ENCODE measurements at regions not wholly inside any gene's neighbourhood (a gene's known extent, or its start where the extent isn't known, plus 50 kb on each side); places are given as distances from the start of the nearest gene placed in this dataset.

- H3K4me3 ChIP-seq (ENCODE audit: low read depth, low read length, poor library complexity, severe bottlenecking): no peak overlapping the region
- DNase-seq (ENCODE audit: low spot score): no peak
- no peak for TF ChIP-seq EZH2 (IDR thresholded peaks at IDR 0.05; ENCODE audit: borderline replicate concordance, low read depth, low read length, poor library complexity, severe bottlenecking)
- no peak for TF ChIP-seq CTCF (conservative IDR thresholded peaks at IDR 0.05; ENCODE audit: low read depth, low read length)
- H3K9me3 ChIP-seq (ENCODE audit: low read depth, low read length, poor library complexity, severe bottlenecking): no peaks in the 10 kb centered on the region
- H3K36me3 ChIP-seq (ENCODE audit: insufficient read depth, low read length, poor library complexity, severe bottlenecking): no peaks in the 10 kb centered on the region
- H3K27ac ChIP-seq (ENCODE audit: low read depth, low read length, poor library complexity, severe bottlenecking): no peak overlapping the region
- H3K4me1 ChIP-seq (ENCODE audit: insufficient read depth, low read length, poor library complexity, severe bottlenecking): no peaks in the 10 kb centered on the region
- POLR2A ChIA-PET (ENCODE audit: low non-redundant PET): no interaction called here
- CTCF ChIA-PET: no interaction called here
- BruUV-seq (replicated peaks): no TSS peak
- intact Hi-C loops (cut with micrococcal nuclease; ENCODE audit: unreplicated experiment): no loop called here
- H3K27me3 ChIP-seq (replicated peaks; ENCODE audit: insufficient read depth, low read depth, low read length, poor library complexity): peaks cover 21% of the 10 kb centered on the region
Measured at GRCh38 chr16:26491101-26491670, 575.5 kb upstream of the C16orf82 start.

GRCh38 chr16:26491962-26492361 is 574.8 kb upstream of the C16orf82 start:
- BruUV-seq (replicated peaks): no TSS peak
- no peak overlapping the region for H3K4me3 ChIP-seq (ENCODE audit: low read depth, low read length, poor library complexity, severe bottlenecking)
- ChIA-PET POLR2A (ENCODE audit: low non-redundant PET) (no interaction called here), CTCF (no interaction called here)
- DNase-seq (ENCODE audit: low spot score): no peak
- no peak overlapping the region for H3K27ac ChIP-seq (ENCODE audit: low read depth, low read length, poor library complexity, severe bottlenecking)
- H3K9me3 ChIP-seq (ENCODE audit: low read depth, low read length, poor library complexity, severe bottlenecking): no peaks in the 10 kb centered on the region
- peaks cover 21% of the 10 kb centered on the region for H3K27me3 ChIP-seq (replicated peaks; ENCODE audit: insufficient read depth, low read depth, low read length, poor library complexity)
- H3K4me1 ChIP-seq (ENCODE audit: insufficient read depth, low read length, poor library complexity, severe bottlenecking): no peaks in the 10 kb centered on the region
- intact Hi-C loops (cut with micrococcal nuclease; ENCODE audit: unreplicated experiment): no loop called here
- TF ChIP-seq CTCF (conservative IDR thresholded peaks at IDR 0.05; ENCODE audit: low read depth, low read length) (no peak), EZH2 (IDR thresholded peaks at IDR 0.05; ENCODE audit: borderline replicate concordance, low read depth, low read length, poor library complexity, severe bottlenecking) (no peak)
- H3K36me3 ChIP-seq (ENCODE audit: insufficient read depth, low read length, poor library complexity, severe bottlenecking): no peaks in the 10 kb centered on the region

- intact Hi-C loops (cut with micrococcal nuclease; ENCODE audit: unreplicated experiment): no loop called here
- no peaks in the 10 kb centered on the region for H3K36me3 ChIP-seq (ENCODE audit: insufficient read depth, low read length, poor library complexity, severe bottlenecking)
- no peak overlapping the region for H3K4me3 ChIP-seq (ENCODE audit: low read depth, low read length, poor library complexity, severe bottlenecking)
- H3K27me3 ChIP-seq (replicated peaks; ENCODE audit: insufficient read depth, low read depth, low read length, poor library complexity): peaks cover 14% of the 10 kb centered on the region
- ChIA-PET POLR2A (ENCODE audit: low non-redundant PET) (interaction anchor here (0.7 kb wide), 1 partner anchor 146 kb away, joined by 5 read pairs; no protein-coding TSS in a partner anchor), CTCF (interaction anchor here (0.7 kb wide), 1 partner anchor 131 kb away, joined by 5 read pairs; no protein-coding TSS in a partner anchor)
- no peak overlapping the region for H3K27ac ChIP-seq (ENCODE audit: low read depth, low read length, poor library complexity, severe bottlenecking)
- H3K9me3 ChIP-seq (ENCODE audit: low read depth, low read length, poor library complexity, severe bottlenecking): no peaks in the 10 kb centered on the region
- DNase-seq (ENCODE audit: low spot score): no peak
- TF ChIP-seq EZH2 (IDR thresholded peaks at IDR 0.05; ENCODE audit: borderline replicate concordance, low read depth, low read length, poor library complexity, severe bottlenecking) (no peak), CTCF (conservative IDR thresholded peaks at IDR 0.05; ENCODE audit: low read depth, low read length) (no peak)
- H3K4me1 ChIP-seq (ENCODE audit: insufficient read depth, low read length, poor library complexity, severe bottlenecking): no peaks in the 10 kb centered on the region
- no TSS peak for BruUV-seq (replicated peaks)
Measured at GRCh38 chr16:26493751-26494150, 573.0 kb upstream of the C16orf82 start.
